HG02588 (cell line): ENCODE measurements at regions not wholly inside any gene's neighbourhood (a gene's known extent, or its start where the extent isn't known, plus 50 kb on each side); places are given as distances from the start of the nearest gene placed in this dataset.
"Not testable (repeated sequence)": the region's sequence is repeated elsewhere in the genome, so short reads cannot be mapped to it uniquely, and the experiment has no call there.

ENCODE experiments used
- ATAC-seq: cut with Tn5 transposase; IDR thresholded peaks from one replicate; pipeline ENCODE4 v1.9.1; 2021; ENCODE audit warnings: mild to moderate bottlenecking, moderate library complexity; ENCODE audit not compliant: unreplicated experiment

GRCh38 chr15:70578196-70578595 lies 185.2 kb downstream of the UACA start:
- no peak for ATAC-seq

DNA sequence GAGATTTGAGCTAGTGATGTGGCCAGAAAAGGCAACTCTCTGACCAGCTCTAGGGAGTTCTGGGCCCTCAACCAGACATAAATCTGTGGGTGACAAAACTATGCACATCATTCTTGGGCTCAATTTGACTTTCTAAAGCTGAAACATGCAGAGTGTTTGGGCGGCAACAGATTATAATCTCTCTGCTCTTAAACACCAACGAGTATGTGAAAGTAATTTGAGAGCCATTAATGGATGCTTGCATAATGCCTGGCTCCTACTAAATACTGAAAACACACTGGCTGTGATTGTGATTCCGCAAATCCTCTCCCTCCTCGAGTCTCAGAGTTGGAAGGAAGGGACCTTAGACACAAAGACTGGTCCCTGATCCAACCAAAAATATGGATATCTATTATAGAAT lies 186.7 kb downstream of the UACA start:
- no peak for ATAC-seq

DNA sequence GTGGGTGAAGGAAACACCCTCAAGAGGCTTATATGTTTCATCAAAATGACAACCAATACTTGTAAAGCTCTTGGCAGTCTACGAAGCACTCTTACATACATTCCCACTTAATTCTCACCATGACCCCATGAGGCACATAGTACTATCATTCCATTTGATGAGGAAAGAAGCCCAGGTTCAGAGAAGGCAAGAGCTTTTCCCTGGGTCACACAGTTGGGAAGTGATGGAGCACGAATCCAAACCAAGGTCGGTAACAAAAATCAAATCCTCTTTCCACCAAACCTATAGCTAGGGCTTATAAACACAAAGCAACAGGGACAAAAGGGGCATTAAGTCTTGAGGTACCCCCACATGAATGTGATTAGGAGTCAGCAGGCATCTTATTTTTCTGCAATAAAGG lies 187.1 kb downstream of the UACA start:
- no peak for ATAC-seq

DNA sequence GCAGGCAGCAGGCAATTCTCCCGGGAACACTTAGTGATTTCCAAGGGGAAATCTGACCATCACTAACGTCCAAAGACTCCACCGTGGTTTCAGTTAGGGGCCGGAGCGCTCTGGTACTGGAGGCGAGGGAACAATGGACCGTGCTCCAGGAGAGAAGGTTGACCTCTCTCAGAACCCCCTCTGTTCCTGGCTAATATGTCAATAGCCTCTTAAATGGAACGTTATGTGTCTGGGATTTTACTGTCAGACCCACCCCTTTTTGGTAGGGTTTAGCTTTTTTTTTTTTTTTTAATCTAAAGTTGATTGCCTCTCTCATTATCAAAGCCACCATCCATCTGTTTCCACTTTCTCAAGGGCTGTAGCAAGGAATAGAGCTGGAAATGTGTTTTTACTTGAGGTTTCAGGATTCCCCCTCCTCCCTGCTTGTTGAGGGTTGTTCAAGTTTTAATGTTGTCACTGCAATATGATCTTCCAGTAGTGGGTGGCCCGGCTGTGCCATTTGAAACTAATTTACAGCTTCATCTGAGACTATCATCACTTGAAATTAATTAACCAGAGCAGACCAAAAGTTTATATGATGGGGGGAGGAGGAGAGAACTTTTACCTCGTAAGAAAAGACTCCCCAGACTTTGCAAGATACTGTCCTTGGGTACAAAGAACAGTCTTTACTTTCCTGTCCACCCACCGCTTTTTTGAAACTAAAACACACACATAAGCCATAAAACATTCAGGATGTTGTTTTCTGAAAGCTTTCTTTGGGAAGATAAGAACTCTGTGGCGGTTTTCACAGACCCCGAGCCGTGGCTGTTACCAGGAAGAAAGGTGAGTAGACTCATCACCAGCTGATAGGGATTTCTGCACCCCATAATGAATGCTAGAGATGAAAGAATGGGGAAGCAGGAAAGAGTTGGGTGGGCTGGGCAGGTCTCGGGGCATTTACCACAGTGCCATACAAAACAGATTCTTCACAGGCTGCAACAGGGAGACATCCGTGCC lies 187.8 kb downstream of the UACA start:
- ATAC-seq, result no peak

DNA sequence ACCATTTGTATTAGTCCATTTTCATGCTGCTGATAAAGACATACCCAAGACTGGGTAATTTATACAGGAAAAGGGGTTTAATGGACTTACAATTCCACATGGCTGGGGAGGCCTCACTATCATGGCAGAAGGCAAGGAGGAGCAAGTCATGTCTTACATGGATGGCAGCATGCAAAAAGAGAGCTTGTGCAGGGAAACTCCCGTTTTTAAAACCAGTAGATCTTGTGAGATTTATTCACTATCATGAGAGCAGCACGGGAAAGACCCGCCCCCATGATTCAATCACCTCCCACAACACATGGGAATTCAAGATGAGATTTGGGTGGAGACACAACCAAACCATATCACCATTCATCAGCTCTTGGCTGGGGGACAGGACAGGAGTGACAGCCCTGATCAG lies 189.0 kb downstream of the UACA start:
- ATAC-seq, result not testable (repeated sequence)

GRCh38 chr15:70573121-70573850 lies 190.1 kb downstream of the UACA start:
- no peak for ATAC-seq

- ATAC-seq, result no peak
Measured at GRCh38 chr15:70569714-70570231, 193.6 kb downstream of the UACA start.

DNA sequence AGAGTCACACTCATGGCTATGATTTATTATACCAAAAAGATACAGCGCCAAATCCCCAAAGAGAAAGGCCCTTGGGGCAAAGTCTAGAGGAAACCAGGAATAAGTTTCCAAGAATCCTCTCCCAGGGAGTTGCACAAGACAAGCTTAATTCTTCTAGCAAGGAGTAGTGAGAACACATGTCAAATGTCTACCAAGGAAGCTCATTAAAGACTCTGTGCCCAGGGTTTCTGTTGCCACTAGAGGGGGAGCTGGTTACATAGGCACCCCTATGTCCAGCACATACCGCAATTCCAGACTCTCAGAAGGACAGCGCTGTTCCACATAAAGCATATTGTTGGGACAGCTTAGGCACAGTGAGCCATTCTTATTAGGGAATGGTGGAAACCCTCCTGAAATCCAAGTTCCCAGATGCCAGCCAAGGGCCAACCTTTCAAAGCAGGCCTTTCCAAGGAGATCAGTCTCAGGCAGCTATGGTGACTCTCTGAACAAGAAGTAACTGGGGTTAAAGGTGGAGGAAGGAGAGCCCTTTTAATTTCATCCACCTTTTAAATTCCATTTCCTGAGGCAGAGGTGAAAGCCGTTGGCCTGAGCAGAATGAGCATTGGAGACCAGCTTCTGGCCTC lies 194.2 kb downstream of the UACA start:
- ATAC-seq, result no peak

DNA sequence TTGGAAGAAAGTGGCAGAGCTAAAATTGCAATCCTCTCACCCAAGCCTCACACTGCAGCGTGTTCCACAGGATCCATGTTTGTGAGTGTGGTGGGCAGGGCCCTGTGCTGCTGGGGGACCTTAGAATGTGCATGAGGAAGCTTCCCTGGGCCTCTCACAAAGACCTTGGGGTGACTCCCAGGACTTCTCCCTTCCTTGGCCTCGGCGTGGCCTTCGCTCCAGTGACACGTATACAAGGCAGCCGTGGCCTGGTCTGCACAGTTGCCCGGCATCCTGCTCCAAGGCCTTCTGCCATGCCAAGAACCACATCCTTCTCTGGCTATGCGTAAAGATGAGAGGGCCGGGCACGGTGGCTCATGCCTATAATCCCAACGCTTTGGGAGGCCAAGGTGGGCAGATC lies 196.4 kb downstream of the UACA start:
- ATAC-seq, result no peak

- no peak for ATAC-seq
Measured at GRCh38 chr15:70566047-70566835, 197.1 kb downstream of the UACA start.

DNA sequence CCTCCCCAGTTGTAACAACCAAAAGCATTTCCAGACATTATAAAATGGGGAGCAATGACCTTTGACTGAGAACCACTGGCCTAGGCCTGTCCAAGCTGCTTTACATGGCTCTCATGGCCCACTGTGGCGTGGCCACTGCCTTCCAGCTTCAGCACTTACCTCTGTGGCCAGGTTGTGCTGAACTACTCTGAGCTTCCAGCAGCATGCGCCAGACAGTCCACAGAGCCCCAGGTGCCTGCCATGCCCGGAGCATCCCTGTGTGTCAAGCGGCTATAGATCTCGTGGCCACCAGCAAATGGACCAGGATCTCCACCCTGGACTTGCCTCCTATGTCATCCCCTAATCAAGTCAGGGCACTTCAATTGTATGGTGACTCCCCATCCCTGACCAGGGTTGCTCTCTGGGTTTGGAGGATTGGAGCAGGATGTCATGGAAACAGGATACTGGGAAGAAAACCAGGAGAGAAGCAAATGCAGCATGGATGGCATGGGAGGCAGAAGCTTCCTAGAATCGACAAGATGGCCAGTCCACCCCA lies 199.7 kb downstream of the UACA start:
- ATAC-seq, result no peak

DNA sequence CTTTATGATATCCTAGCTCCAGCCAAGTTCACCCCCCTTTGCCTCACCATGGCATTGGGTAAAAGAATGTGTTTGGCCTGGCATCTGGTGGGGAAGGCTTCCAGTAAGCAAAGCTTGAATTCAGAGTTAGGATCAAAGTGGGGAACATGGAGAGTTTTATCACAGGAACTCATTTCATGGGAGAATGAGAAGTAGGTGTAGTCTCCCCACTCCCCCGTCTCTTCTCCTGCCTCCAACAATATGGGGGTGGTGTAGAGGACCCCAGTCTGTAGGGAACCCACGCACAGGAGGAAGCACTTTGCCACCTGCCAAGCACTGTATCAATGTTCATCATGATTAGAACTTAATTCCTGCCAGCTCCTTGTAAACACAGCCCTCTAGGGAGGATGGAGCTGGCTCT lies 200.5 kb downstream of the UACA start:
- no peak for ATAC-seq

GRCh38 chr15:70561885-70562284 lies 201.5 kb downstream of the UACA start:
- no peak for ATAC-seq

GRCh38 chr15:70560617-70561328 lies 202.6 kb downstream of the UACA start:
- no peak for ATAC-seq

DNA sequence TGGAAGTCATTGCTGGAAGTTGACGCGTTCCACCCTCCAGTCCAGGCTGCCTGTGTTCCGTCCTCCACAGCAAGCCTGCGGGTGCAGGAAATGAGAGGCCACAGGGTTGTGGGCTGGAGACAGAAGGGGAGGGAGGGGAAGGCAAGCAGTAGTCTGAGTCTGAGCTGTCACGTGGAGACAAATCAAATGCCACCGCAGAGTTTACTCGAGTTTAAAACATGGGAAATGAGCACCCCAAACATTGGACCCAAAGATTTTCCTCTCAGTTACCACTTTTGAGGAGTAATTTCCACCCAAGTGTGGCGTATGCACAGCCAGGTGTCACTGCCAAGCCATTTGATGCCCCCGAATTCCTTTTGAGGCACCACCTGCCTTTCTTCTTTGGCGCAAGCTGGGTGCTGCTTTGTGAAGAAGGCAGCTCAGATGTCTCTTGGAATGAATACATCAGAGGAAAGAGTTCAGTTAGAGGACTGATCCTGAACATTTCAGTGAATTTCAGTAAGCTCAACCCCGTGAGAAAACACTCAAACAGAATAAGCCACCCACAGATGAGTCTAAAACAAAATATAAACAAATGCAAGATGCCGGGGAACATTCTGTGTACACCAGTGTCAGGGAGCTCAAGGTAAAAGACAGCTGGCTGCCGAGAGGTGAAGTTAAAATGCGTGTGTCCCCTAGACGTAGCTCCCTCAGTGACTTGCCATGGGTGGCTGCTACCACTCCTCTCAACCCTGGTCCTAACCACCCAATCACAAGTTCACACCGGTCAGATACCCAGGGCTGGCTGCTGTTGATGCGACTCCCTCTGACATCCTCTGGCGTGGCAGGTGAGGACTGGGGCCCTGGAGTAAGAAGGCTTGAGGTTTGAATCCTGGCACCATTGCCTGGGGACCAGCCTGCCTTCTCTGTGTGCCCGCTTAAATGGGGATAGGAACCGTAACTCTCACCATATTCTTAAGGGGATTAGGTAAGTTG lies 203.8 kb downstream of the UACA start:
- ATAC-seq, result no peak

- ATAC-seq, result no peak
Measured at GRCh38 chr15:70558406-70559264, 204.7 kb downstream of the UACA start.

- ATAC-seq, result no peak
Measured at GRCh38 chr15:70557521-70558258, 205.7 kb downstream of the UACA start.
